ENCODE measurements at regions not wholly inside any gene's neighbourhood (a gene's known extent, or its start where the extent isn't known, plus 50 kb on each side); places are given as distances from the start of the nearest gene placed in this dataset.

DNA sequence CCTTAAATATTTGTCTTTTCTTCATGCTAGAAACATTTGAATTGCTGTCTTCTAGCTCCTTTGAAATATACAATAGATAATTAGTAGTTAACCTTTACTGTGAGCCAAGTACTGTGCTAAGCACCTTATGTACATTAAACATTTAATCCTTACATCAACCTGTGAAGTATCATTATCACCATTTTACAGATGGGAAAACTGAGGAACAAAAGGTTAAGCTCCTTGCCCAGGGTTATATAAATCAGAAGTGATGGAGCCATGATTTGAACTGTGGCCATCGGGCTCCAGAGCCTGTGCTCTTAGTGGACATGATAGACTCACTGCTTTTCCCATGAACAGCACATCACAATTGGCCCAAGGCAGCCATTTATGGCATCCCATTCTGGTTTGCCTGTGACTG, 140.9 kb downstream of the UNC5CL start (continued):
- TF ChIP-seq, protein P1, sequence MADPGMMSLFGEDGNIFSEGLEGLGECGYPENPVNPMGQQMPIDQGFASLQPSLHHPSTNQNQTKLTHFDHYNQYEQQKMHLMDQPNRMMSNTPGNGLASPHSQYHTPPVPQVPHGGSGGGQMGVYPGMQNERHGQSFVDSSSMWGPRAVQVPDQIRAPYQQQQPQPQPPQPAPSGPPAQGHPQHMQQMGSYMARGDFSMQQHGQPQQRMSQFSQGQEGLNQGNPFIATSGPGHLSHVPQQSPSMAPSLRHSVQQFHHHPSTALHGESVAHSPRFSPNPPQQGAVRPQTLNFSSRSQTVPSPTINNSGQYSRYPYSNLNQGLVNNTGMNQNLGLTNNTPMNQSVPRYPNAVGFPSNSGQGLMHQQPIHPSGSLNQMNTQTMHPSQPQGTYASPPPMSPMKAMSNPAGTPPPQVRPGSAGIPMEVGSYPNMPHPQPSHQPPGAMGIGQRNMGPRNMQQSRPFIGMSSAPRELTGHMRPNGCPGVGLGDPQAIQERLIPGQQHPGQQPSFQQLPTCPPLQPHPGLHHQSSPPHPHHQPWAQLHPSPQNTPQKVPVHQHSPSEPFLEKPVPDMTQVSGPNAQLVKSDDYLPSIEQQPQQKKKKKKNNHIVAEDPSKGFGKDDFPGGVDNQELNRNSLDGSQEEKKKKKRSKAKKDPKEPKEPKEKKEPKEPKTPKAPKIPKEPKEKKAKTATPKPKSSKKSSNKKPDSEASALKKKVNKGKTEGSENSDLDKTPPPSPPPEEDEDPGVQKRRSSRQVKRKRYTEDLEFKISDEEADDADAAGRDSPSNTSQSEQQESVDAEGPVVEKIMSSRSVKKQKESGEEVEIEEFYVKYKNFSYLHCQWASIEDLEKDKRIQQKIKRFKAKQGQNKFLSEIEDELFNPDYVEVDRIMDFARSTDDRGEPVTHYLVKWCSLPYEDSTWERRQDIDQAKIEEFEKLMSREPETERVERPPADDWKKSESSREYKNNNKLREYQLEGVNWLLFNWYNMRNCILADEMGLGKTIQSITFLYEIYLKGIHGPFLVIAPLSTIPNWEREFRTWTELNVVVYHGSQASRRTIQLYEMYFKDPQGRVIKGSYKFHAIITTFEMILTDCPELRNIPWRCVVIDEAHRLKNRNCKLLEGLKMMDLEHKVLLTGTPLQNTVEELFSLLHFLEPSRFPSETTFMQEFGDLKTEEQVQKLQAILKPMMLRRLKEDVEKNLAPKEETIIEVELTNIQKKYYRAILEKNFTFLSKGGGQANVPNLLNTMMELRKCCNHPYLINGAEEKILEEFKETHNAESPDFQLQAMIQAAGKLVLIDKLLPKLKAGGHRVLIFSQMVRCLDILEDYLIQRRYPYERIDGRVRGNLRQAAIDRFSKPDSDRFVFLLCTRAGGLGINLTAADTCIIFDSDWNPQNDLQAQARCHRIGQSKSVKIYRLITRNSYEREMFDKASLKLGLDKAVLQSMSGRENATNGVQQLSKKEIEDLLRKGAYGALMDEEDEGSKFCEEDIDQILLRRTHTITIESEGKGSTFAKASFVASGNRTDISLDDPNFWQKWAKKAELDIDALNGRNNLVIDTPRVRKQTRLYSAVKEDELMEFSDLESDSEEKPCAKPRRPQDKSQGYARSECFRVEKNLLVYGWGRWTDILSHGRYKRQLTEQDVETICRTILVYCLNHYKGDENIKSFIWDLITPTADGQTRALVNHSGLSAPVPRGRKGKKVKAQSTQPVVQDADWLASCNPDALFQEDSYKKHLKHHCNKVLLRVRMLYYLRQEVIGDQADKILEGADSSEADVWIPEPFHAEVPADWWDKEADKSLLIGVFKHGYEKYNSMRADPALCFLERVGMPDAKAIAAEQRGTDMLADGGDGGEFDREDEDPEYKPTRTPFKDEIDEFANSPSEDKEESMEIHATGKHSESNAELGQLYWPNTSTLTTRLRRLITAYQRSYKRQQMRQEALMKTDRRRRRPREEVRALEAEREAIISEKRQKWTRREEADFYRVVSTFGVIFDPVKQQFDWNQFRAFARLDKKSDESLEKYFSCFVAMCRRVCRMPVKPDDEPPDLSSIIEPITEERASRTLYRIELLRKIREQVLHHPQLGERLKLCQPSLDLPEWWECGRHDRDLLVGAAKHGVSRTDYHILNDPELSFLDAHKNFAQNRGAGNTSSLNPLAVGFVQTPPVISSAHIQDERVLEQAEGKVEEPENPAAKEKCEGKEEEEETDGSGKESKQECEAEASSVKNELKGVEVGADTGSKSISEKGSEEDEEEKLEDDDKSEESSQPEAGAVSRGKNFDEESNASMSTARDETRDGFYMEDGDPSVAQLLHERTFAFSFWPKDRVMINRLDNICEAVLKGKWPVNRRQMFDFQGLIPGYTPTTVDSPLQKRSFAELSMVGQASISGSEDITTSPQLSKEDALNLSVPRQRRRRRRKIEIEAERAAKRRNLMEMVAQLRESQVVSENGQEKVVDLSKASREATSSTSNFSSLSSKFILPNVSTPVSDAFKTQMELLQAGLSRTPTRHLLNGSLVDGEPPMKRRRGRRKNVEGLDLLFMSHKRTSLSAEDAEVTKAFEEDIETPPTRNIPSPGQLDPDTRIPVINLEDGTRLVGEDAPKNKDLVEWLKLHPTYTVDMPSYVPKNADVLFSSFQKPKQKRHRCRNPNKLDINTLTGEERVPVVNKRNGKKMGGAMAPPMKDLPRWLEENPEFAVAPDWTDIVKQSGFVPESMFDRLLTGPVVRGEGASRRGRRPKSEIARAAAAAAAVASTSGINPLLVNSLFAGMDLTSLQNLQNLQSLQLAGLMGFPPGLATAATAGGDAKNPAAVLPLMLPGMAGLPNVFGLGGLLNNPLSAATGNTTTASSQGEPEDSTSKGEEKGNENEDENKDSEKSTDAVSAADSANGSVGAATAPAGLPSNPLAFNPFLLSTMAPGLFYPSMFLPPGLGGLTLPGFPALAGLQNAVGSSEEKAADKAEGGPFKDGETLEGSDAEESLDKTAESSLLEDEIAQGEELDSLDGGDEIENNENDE (IDR thresholded peaks at IDR 0.05; ENCODE audit: insufficient replicate concordance, low read length), result no peak
- no peak for TF ChIP-seq YY1 (IDR thresholded peaks at IDR 0.05; ENCODE audit: low read depth, low read length)
- no peak for TF ChIP-seq EP300 (IDR thresholded peaks at IDR 0.05; ENCODE audit: borderline replicate concordance in 1 of 2, low read depth in 2 of 2, low read length in 2 of 2)
- no peak for TF ChIP-seq NRF1 (IDR thresholded peaks at IDR 0.05; ENCODE audit: low read depth, low read length)
